ENCODE measurements at regions not wholly inside any gene's neighbourhood (a gene's known extent, or its start where the extent isn't known, plus 50 kb on each side); places are given as distances from the start of the nearest gene placed in this dataset.

DNA sequence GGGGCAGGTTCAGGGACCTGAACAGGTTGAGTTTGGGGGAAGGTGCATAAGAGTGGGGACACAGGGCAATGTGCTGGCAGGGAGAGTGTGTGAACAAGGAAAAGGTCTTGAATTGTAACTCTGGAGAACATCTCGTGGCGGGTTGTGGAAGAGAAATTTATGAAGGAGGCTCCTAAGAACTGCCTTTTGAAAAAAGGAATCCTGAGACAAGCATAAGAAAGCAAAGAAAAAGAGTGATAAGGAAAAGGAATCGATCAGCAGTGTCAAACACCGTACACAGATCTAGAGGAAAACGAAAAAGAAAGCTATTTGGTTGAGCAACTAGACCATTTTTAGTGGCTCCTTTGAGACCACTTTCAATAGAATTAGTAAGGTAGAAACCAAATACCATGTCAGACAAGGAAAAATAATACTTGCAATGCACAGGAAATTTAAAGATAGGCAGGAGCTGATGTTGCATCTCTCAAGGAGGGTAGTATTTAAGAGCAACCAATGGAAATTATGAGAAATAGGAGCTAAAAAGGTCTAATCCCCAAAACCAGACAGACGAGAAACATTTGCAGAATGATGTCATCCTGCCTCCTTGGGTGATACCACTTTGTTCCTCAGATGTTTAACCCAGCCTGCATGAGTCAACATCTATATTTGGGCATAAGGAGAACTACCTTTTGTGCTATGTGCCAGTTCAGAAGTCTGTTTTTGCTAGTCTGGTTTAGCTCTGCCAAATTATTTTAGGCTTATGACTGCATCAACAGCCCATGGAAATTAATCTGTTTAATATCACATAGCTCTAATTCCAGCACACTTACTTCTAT lies 64.5 kb upstream of the STK38L start:
- DNase-seq: no peak

DNA sequence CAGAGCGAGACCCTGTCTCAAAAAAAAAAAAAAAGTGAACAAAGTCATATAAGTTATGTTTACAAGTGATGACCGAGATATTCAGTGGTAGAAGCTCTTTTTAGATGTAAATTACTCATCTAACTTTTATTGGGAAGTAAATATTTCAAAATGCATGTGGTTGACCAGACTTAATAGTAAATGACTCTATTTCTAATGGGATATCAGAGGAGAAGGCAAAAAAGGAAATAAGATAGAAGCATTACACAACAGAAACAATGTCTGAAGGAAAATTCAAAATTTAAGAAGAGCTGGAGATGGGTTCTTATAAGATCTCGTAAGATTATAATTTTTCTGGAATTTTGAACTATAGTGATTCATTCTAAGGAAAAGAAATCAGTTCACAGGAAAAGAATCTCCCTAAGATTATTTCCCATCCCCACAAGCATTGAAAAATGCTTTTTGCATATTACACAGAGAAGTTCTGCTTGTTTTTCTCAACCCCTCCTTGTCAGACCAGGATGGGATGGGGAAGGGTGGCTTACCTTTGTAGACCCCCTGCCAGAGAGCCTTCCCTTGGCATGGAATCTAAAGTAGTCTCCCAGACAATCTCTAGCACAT lies 63.1 kb upstream of the STK38L start:
- DNase-seq: no peak

DNA sequence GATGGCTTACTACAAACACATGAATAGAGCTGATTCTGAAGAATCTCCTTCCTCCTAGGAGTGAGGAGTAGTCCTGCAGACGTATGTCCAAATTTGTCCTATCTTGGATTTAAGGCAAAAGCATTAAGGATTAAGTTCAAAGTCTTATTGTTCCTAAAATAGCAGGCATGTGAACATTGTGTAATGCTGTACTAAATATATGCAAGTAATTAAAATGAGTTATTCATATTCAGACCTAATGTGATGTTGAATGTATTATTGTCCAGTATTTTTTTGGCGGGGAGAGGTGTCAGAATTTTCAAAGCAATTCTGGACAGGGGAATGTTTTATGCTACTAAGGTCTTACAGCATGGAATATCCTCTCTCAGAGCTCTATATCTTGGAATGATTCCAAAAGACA lies 60.7 kb upstream of the STK38L start:
- DNase-seq: no peak

DNA sequence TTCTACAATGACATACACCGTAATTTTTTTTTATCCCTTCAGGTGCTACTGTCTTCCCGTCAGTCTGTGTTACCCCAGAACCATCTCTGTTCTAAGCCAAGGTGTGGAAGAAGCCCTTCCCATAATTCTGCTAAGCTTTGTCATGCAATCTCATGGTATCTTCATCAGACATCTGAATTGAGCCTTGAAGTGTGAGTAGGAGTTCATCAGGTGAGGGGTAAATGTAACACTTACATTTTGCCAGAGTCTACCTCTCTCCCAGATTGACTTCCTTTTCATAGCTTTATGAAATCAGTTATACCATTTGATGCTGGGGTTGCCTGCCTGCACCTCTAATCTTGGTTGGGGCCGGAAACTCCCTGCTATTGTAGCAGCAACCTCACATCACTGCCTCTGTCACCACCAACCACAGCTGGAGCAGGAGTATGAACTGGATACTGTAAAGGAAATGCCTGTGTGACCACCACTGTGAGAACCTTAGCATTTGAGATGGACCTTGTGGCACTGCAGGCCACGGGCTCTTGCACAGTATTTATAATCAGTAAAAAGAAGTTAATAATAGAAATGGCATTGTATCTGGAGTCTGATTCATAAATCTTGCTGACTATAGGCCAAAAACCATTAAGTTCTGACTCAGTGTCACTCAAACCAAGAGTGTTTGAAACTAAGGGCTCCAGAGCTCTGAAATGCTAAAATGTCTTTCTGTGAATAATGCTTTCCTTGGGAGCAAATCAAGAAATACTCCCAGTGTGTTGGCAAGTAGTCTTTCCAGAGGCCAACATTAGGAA lies 58.7 kb upstream of the STK38L start:
- DNase-seq: no peak

DNA sequence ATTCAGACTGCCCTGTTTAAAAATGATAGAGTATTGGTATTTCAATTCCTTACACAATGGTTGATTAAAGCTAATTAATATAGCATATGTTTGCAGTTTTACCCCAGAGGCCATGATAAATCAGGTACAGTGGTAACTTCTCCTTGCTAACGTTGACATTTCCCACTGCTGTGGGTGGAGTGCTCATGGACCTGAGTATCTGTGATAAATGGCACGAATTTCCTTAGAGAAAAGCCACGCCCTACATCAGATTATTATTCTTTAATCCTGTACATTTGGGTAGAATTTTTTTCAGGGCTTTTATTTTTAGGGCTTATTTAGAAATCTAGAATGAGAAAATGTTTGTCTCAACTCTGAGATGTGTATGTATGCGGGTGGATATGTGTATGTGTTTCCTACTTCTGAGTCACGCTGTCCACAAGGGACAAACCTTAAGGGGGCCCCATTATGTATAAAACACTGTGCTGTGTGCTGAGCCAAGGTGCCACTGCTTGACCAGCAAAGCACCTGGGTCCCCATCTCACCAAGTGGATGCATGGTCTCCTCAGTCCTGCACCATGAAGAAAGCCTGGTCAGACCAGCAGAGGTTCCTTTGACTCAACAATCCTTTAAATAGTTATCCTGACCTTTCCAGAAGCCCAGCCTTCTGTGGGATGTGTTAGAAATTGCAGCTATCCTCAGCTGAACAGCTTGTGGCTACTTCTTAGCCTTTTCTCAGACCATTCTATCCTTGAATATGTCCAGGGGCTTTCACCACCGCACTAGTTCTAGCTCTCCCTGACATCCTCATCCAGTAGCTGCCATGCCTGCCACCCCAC lies 57.9 kb upstream of the STK38L start:
- DNase-seq: no peak

DNA sequence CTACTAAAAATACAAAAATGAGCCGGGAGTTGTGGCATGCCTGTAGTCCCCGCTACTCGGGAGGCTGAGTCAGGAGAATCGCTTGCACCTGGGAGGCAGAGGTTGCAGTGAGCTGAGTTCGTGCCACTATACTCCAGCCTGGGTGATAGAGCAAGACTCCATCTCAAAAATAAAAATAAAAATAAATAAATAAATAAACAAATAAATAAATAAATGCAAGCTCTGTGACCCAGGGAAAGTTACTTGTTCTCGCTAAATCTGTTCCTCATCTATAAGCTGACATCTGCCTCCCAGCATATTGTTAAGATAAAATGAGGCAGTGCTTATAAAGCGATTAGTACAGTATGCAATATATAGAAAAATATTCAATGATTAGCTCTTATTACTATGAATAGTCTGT lies 56.4 kb upstream of the STK38L start:
- no peak for DNase-seq

DNA sequence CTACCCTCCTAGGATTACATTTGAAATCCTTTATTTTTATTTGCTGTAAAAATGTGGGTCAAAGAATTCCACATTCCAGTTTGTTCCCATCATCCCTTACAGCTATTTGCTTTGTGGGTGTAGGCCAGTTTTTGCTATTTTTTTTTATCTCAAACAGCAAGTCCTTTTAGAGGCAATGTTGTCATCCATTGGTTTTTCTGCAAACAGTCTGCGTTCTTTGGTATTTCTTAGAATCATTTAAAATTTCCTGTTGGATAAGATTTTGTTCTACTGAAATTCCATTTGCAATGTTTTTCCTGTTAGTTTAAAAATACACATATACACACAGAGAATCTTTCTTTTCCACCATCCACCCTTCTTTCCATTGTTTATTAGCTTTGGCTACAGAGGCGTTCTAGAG lies 53.3 kb upstream of the STK38L start:
- no peak for DNase-seq

DNA sequence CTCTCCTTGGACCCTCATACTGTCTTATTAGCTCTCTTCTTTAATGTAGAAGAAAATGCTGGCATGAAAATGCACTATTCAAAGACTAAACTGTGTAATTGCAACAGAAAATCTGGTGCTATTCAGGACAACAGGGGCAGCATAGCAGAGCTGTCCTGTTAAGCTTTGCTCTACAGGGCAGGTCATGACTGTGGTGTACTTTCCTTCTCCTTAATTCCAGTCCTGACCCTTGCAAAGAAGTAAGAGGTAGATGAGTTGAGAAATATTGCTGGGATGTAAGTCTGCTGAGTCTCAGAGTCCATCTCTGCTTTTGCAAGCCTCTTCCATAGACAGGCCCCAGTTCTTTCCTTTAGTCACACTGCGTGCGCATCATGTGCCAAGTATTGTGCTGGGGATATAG lies 52.6 kb upstream of the STK38L start:
- DNase-seq: no peak

DNA sequence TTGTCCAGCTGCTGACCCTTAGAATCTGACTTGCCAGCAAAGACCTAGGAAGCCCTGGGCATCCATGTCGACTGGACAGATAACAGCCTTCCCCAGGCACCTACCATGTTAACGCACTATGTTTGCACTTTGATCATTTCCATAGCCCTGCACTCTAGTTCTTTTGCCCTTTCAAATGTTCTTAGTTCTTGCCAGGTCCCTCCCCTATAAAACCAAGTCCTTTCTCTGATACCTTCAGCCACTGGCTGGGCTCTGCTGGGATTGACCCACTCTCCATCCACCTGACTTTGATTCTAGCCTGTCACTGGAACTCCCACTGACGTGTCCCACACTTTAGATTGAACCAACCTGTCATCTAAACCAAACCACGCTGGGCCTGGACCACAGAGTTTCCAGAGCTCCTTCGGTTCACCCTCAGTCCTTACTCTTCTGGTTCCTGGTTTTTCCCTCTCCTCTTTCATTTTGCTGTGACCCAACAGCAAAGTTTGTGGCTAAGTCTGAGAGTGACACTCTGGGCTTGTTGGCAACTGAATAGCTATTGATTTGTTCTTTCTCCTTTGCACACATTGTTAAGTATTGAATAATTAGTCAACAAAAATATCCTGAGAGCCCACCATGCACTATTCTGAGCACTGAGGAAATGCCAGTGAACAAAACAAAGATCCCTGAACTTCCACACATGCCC lies 51.8 kb upstream of the STK38L start:
- no peak for DNase-seq

DNA sequence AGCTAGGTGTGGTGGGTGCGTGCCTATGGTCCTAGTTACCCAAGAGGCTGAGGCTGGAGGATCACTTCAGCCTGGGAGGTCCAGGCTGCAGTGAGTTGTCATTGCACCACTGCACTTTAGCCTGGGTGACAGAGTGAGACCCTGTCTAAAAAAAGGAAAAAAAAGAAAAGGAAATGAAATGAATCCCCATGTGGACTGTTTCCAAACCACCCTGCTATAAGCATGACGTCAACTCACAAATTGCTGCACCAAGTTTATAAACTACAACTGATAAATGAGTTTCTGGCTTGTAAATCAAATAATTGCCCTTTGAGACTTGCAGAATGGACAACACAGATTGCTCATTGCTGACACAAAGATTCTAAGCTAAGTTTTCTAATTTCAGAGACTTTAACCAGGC lies 51.0 kb upstream of the STK38L start:
- DNase-seq: no peak

DNA sequence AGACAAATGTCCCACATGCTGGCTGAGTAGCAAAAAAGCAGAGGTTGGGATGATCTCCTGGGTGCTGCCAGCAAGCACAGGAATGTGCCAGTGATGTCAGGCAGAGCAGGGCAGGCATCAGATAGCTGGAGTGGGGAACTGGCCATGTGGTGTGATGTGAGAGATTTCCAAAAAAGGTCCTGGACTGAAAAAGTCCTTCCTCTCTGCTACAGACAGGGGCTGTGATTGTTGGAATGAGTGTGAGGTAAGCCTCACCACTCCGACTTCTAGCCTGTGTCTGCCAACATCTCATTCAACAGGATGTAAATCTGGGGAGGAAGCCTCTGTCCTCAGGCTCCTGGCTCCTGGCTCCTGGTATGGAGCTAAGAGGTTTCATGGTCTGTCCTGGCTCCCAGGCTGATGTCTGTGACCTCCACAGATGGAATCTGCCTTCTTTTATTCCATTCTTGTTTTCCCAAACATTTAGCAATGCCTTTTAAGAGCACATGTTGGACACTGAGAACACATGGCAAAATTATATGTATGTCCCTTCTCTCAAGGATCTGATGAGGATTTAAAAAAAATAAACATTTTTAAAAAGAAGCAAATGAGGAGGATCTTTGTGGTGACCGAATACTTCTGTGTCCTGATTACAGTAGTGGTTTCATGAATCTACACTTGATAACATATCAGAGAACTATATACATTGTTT lies 50.1 kb upstream of the STK38L start:
- DNase-seq: no peak

All from muscle of arm (tissue), 1 donor.